AG04449 (cell line): ENCODE measurements at regions not wholly inside any gene's neighbourhood (a gene's known extent, or its start where the extent isn't known, plus 50 kb on each side); places are given as distances from the start of the nearest gene placed in this dataset.

Experiments
- CTCF ChIA-PET: fragments of 350-600 bp; formaldehyde crosslinking; extraction: SDS; loops from one replicate; lab custom pipeline; 2021; ENCODE audit warnings: antibody characterized with exemption; lab: Yijun Ruan, JAX
- POLR2A ChIA-PET: fragments of 400-600, 350-600 bp; formaldehyde crosslinking; extraction: SDS; loops from one replicate; lab custom pipeline; 2020; ENCODE audit warnings: antibody characterized with exemption, inconsistent platforms; lab: Yijun Ruan, JAX
- DNase-seq: peaks from one replicate; pipeline ENCODE4 v3.0.0-alpha.2; 2010; ENCODE audit warnings: low read depth, low spot score
- H3K4me3 ChIP-seq: 2 replicates; pipeline ENCODE4 v1.5.1; 2011; ENCODE audit warnings: low read depth, mild to moderate bottlenecking, control low read depth, low read length
- TF ChIP-seq, protein P1 (sequence below): IDR thresholded peaks from one replicate; pipeline ENCODE4 v1.5.1; 2011; ENCODE audit warnings: mild to moderate bottlenecking, moderate library complexity, low read length, control low read depth, inconsistent platforms; ENCODE audit not compliant: insufficient read depth; ENCODE audit errors: missing control alignments

GRCh38 chr3:75218577-75218976 lies 445.6 kb upstream of the FRG2C start:
- CTCF ChIA-PET, result no interaction called here
- POLR2A ChIA-PET, result interaction anchor here (0.7 kb wide), 1 partner anchor 1609 kb away, joined by 3 read pairs; no protein-coding TSS in a partner anchor
- H3K4me3 ChIP-seq, result no peak overlapping the region
- TF ChIP-seq, protein P1, sequence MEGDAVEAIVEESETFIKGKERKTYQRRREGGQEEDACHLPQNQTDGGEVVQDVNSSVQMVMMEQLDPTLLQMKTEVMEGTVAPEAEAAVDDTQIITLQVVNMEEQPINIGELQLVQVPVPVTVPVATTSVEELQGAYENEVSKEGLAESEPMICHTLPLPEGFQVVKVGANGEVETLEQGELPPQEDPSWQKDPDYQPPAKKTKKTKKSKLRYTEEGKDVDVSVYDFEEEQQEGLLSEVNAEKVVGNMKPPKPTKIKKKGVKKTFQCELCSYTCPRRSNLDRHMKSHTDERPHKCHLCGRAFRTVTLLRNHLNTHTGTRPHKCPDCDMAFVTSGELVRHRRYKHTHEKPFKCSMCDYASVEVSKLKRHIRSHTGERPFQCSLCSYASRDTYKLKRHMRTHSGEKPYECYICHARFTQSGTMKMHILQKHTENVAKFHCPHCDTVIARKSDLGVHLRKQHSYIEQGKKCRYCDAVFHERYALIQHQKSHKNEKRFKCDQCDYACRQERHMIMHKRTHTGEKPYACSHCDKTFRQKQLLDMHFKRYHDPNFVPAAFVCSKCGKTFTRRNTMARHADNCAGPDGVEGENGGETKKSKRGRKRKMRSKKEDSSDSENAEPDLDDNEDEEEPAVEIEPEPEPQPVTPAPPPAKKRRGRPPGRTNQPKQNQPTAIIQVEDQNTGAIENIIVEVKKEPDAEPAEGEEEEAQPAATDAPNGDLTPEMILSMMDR, result no peak
- no peak for DNase-seq

DNA sequence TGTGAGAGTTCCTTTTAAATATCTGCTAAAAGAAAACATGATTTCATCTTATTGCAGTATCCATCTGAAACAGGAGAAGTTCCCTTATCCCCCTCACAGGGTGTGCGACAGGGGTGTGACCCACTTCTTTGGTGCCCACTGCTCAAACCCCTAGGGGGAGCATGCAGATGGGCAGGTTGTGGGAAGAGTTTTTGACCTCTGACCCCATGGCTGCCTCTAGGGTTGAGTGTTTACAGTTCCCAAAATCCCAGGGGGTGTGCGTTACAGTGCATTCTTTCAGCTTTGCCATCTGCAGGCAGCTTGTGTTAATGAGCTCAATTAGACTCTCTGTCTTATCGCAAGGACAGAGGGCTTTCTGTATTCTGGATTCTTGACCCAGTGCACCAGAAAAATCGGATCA lies 443.2 kb upstream of the FRG2C start:
- DNase-seq, result no peak
- H3K4me3 ChIP-seq, result no peak overlapping the region
- ChIA-PET POLR2A (no interaction called here), CTCF (no interaction called here)
- TF ChIP-seq, protein P1, result no peak

GRCh38 chr3:75224412-75224811 lies 439.7 kb upstream of the FRG2C start:
- ChIA-PET POLR2A (no interaction called here), CTCF (no interaction called here)
- TF ChIP-seq, protein P1, result no peak
- DNase-seq, result no peak
- no peak overlapping the region for H3K4me3 ChIP-seq

- TF ChIP-seq, protein P1, result no peak
- POLR2A ChIA-PET, result no interaction called here
- CTCF ChIA-PET, result interaction anchor here (0.7 kb wide), 1 partner anchor 16 kb away, joined by 3 read pairs; no protein-coding TSS in a partner anchor
- no peak overlapping the region for H3K4me3 ChIP-seq
- DNase-seq, result no peak
These were observed 431.9 kb upstream of the FRG2C start for GRCh38 chr3:75232216-75232615.

GRCh38 chr3:75235631-75236030 lies 428.5 kb upstream of the FRG2C start:
- ChIA-PET CTCF (no interaction called here), POLR2A (no interaction called here)
- H3K4me3 ChIP-seq, result no peak overlapping the region
- TF ChIP-seq, protein P1, result no peak
- DNase-seq, result no peak

- no peak for DNase-seq
- TF ChIP-seq, protein P1, result no peak
- ChIA-PET CTCF (no interaction called here), POLR2A (no interaction called here)
- no peak overlapping the region for H3K4me3 ChIP-seq
These were observed 427.1 kb upstream of the FRG2C start for GRCh38 chr3:75237053-75237452.
